ENCODE measurements at regions not wholly inside any gene's neighbourhood (a gene's known extent, or its start where the extent isn't known, plus 50 kb on each side); places are given as distances from the start of the nearest gene placed in this dataset.
"Not testable (repeated sequence)": the region's sequence is repeated elsewhere in the genome, so short reads cannot be mapped to it uniquely, and the experiment has no call there.

DNA sequence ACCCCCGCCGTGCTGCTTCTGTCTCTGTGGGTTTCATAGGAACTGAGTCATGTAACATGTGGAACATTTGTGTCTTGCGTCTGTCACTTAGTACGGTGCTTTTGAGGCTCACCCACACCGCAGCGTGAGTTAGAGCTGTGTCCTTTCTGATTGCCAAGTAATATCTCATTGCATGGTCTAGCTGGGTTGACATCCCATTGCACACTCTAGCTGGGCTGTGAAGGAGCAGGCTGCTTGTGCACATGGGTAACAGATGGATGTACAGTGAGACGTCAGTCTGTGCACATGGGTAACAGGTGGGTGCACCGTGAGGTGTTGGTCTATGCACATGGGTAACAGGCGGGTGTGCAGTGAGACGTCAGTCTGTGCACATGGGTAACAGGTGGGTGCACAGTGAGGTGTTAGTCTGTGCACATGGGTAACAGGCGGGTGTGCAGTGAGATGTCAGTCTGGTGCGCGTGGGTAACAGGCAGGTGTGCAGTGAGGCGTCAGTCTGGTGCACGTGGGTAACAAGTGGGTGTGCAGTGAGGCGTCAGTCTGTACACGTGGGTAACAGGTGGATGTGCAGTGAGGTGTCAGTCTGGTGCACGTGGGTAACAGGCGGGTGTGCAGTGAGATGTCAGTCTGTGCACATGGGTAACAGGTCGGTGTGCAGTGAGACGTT is 58.5 kb upstream of the METTL9 start:
- TF ChIP-seq JUND (IDR thresholded peaks at IDR 0.05); RXRA (IDR thresholded peaks at IDR 0.05; ENCODE audit: borderline replicate concordance, low read depth); MEF2A (IDR thresholded peaks at IDR 0.05; ENCODE audit: borderline replicate concordance, low read depth); POLR2AphosphoS5 (IDR thresholded peaks at IDR 0.05; ENCODE audit: low read depth, low read length); MXI1 (IDR thresholded peaks at IDR 0.05; ENCODE audit: low read depth, low read length): not testable (repeated sequence)

Measured in SK-N-SH (cell line).